Spleen (tissue), 11 donors: ENCODE measurements at regions not wholly inside any gene's neighbourhood (a gene's known extent, or its start where the extent isn't known, plus 50 kb on each side); places are given as distances from the start of the nearest gene placed in this dataset.

Experiments
- DNase-seq: peaks from one replicate; pipeline ENCODE4 v3.0.0-alpha.2; 2020
- H3K27ac ChIP-seq, 8 donors: fragments of 200-600 bp; sonication (generic) in 7 of 8; 1 replicate in 4 of 8; 2 replicates in 4 of 8; pipeline versions ENCODE4 v1.5.0 to v1.8.0; 2016 to 2021; ENCODE audit warnings: inconsistent platforms in 4 of 8, mild to moderate bottlenecking in 4 of 8, moderate library complexity in 1 of 8
- H3K27me3 ChIP-seq, 7 donors: fragments of 200-600 bp; sonication (generic) in 6 of 7; replicated peaks in 1 of 7; 1 replicate in 4 of 7; 2 replicates in 3 of 7; pipeline versions ENCODE4 v1.5.0 to v1.8.0; 2016 to 2021; ENCODE audit warnings: inconsistent platforms in 3 of 7, mild to moderate bottlenecking in 1 of 7
- H3K36me3 ChIP-seq, 6 donors: fragments of 200-600 bp; sonication (generic) in 5 of 6; 1 replicate in 4 of 6; 2 replicates in 2 of 6; pipeline versions ENCODE4 v1.5.0 to v1.8.0; 2016 to 2021; ENCODE audit warnings: inconsistent platforms in 2 of 6
- H3K4me1 ChIP-seq, 6 donors: fragments of 200-600 bp; sonication (generic) in 5 of 6; 1 replicate in 3 of 6; 2 replicates in 3 of 6; pipeline versions ENCODE4 v1.5.0 to v1.8.0; 2016 to 2021; ENCODE audit warnings: inconsistent platforms in 3 of 6
- H3K4me3 ChIP-seq, 8 donors: fragments of 200-600 bp; sonication (generic) in 7 of 8; 1 replicate in 4 of 8; 2 replicates in 4 of 8; pipeline versions ENCODE4 v1.5.0 to v1.8.0; 2016 to 2021; ENCODE audit warnings: inconsistent platforms in 4 of 8, mild to moderate bottlenecking in 4 of 8, moderate library complexity in 2 of 8
- H3K9me3 ChIP-seq, 8 donors: fragments of 200-600 bp; sonication (generic) in 7 of 8; 1 replicate in 4 of 8; 2 replicates in 4 of 8; pipeline versions ENCODE4 v1.5.0 to v1.8.0; 2016 to 2021; ENCODE audit warnings: inconsistent platforms in 4 of 8
- POLR2A ChIP-seq, 3 donors: fragments of 450-650 bp; IDR thresholded peaks; one replicate each; pipeline ENCODE4 v1.5.1; 2017; ENCODE audit warnings: antibody characterized with exemption in 3 of 3, mild to moderate bottlenecking in 1 of 3
- POLR2AphosphoS5 ChIP-seq, 3 donors: sonication (generic); formaldehyde crosslinking; IDR thresholded peaks; one replicate each; pipeline ENCODE4 v1.5.1; 2017; ENCODE audit warnings: antibody characterized with exemption in 3 of 3
- WGBS, 5 donors: extraction: QIAGEN DNeasy Blood & Tissue Kit in 3 of 5; methylation state at CpG; one replicate each; pipeline versions ENCODE4 v1.1.5 to v1.1.7; 2013 to 2018; 5-methylcytosine and 5-hydroxymethylcytosine counted together
- intact Hi-C: fragments of 100-400 bp; cut with DNase I; formaldehyde crosslinking; loops from one replicate; pipeline ENCODE4 v1.15.0; 2023; ENCODE audit warnings: low total_unique reads
- TF ChIP-seq, protein P1 (sequence below), 11 experiments: fragments of 200-600 bp in 7 of 11; fragments of 450-650 bp in 4 of 11; sonication (generic) in 4 of 11; IDR thresholded peaks in 8 of 11; conservative IDR thresholded peaks in 3 of 11; 1 replicate in 7 of 11; 2 replicates in 4 of 11; pipeline versions ENCODE4 v1.4.0 to v1.8.0; 2016 to 2021; ENCODE audit warnings: antibody characterized with exemption in 11 of 11, inconsistent platforms in 4 of 11, mild to moderate bottlenecking in 1 of 11
- donor health status: healthy with polysubstance abuse.
- donor health status: DM: no; HTN: no; CAD: no; lungs with moderate emphysema.
- donor health status: DM: no; HTN: no; CAD: no.
- donor health status: Bipolar disorder and iron deficiency.
- donor health status: healthy.
- donor health status: DM: no; HTN: no; CAD: no.
- donor health status: DM: yes; HTN: yes; CAD: no.

DNA sequence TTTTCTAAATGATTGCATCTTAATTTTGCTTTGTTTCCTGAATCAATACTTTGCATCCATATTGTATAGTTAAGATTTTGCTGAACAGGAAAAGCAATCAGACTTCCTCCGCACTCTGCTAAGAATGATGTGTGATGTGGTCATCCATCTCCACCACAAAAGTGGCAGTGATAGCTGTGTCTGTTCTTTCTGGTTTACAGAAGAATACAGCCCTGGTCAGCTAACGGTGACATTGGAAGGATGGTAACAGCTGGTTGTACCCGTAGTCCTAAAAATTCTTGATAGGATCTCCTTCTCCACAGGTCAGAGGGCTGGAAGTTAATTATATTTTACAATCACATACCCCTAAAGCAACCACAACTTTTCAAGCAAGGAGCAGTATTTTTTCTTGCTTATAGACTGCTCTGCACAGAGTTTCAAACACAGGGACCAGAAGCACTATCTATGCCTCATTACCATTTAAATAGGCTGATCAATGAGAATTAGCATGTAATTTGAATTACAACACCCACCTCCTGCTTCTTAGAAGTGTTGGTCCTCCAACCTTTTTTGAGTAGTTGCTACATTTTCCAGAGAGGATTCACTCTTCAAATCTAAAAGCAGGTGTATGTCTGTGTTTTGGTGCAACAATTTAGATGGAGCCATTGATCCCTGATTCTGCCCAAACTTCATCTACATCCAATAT, 1191.9 kb upstream of the NUDT12 start:
- no peaks in the 10 kb centered on the region for H3K27me3 ChIP-seq
- intact Hi-C loops, result no loop called here
- H3K27ac ChIP-seq, result no peak overlapping the region
- H3K4me1 ChIP-seq, result no peaks in the 10 kb centered on the region
- no peak for DNase-seq
- TF ChIP-seq POLR2AphosphoS5 (IDR thresholded peaks at IDR 0.05) (no peak), POLR2A (IDR thresholded peaks at IDR 0.05) (no peak)
- TF ChIP-seq, protein P1, sequence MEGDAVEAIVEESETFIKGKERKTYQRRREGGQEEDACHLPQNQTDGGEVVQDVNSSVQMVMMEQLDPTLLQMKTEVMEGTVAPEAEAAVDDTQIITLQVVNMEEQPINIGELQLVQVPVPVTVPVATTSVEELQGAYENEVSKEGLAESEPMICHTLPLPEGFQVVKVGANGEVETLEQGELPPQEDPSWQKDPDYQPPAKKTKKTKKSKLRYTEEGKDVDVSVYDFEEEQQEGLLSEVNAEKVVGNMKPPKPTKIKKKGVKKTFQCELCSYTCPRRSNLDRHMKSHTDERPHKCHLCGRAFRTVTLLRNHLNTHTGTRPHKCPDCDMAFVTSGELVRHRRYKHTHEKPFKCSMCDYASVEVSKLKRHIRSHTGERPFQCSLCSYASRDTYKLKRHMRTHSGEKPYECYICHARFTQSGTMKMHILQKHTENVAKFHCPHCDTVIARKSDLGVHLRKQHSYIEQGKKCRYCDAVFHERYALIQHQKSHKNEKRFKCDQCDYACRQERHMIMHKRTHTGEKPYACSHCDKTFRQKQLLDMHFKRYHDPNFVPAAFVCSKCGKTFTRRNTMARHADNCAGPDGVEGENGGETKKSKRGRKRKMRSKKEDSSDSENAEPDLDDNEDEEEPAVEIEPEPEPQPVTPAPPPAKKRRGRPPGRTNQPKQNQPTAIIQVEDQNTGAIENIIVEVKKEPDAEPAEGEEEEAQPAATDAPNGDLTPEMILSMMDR (IDR thresholded peaks at IDR 0.05 in 8 of 11, conservative IDR thresholded peaks at IDR 0.05 in 3 of 11), result no peak
- no peak overlapping the region for H3K4me3 ChIP-seq
- H3K36me3 ChIP-seq, result no peaks in the 10 kb centered on the region
- 68 to 76% (median 70%) methylated on average over 3 of the region's 3 CpGs for WGBS, 5 donors
- H3K9me3 ChIP-seq, result peaks cover 0 to 10% (median 0%) of the 10 kb centered on the region in 8 donors

- Histone ChIP-seq H3K36me3 (no peaks in the 10 kb centered on the region), H3K9me3 (peaks cover 0 to 12% (median 6%) of the 10 kb centered on the region in 8 donors), H3K4me1 (no peaks in the 10 kb centered on the region), H3K4me3 (no peak overlapping the region), H3K27me3 (no peaks in the 10 kb centered on the region), H3K27ac (no peak overlapping the region)
- TF ChIP-seq, protein P1 (IDR thresholded peaks at IDR 0.05 in 8 of 11, conservative IDR thresholded peaks at IDR 0.05 in 3 of 11), result no peak
- TF ChIP-seq POLR2AphosphoS5 (IDR thresholded peaks at IDR 0.05) (no peak), POLR2A (IDR thresholded peaks at IDR 0.05) (no peak)
- WGBS, 5 donors, result 75 to 88% (median 83%) methylated on average over 1 of the region's 1 CpG
- intact Hi-C loops, result no loop called here
- no peak for DNase-seq
Observed at GRCh38 chr5:104751969-104752368, 1189.4 kb upstream of the NUDT12 start.

DNA sequence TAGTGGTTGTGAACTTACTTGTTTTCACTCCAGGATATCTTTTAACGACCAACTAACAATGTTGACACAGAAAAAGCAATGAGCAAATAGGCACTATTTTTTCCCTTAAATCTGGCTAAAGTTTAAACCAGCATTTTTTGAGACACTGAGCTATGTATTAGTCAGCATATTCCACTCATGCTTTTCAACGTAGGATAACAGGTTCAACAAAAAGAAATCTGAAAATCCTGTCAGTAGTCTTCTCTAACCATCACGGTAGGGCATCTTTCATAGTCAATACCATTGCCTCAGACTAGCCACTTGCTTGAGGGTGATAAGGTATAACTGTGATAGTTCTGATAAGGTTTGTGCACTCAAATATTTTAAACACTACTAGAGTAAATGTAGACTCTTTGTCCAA, 1177.3 kb upstream of the NUDT12 start:
- H3K4me1 ChIP-seq, result no peaks in the 10 kb centered on the region
- H3K4me3 ChIP-seq, result no peak overlapping the region
- no peak for DNase-seq
- H3K9me3 ChIP-seq, result peaks cover 0 to 24% (median 12%) of the 10 kb centered on the region in 8 donors
- H3K27ac ChIP-seq, result no peak overlapping the region
- H3K27me3 ChIP-seq, result no peaks in the 10 kb centered on the region
- no peaks in the 10 kb centered on the region for H3K36me3 ChIP-seq
- 66 to 73% (median 68%) methylated on average over 3 of the region's 3 CpGs for WGBS, 5 donors
- TF ChIP-seq POLR2A (IDR thresholded peaks at IDR 0.05) (no peak), POLR2AphosphoS5 (IDR thresholded peaks at IDR 0.05) (no peak)
- TF ChIP-seq, protein P1 (IDR thresholded peaks at IDR 0.05 in 8 of 11, conservative IDR thresholded peaks at IDR 0.05 in 3 of 11), result no peak
- intact Hi-C loops, result no loop called here

DNA sequence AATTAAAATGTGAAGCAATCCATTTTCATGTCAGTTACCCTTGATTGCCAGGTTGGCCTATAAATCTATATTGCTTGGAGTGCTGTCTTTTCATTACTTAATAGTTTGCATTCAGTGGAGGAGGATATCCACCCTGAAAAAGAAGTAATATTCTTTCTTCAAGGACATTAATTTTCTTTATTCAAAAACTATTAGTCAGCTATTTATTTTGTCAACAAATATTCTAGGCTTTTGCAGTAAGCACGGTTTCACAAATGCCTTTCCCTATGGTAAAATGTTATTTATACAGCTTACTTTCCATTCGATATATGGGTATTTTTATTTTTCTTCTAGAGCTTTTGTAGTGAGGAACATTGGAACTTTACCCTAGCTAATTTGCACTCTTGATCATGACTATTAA, 1176.9 kb upstream of the NUDT12 start:
- H3K27ac ChIP-seq, result no peak overlapping the region
- H3K4me1 ChIP-seq, result no peaks in the 10 kb centered on the region
- DNase-seq, result no peak
- no peaks in the 10 kb centered on the region for H3K36me3 ChIP-seq
- H3K27me3 ChIP-seq, result no peaks in the 10 kb centered on the region
- H3K4me3 ChIP-seq, result no peak overlapping the region
- H3K9me3 ChIP-seq, result peaks cover 0 to 21% (median 8%) of the 10 kb centered on the region in 8 donors
- intact Hi-C loops, result no loop called here
- TF ChIP-seq, protein P1 (IDR thresholded peaks at IDR 0.05 in 8 of 11, conservative IDR thresholded peaks at IDR 0.05 in 3 of 11), result no peak
- TF ChIP-seq POLR2A (IDR thresholded peaks at IDR 0.05) (no peak), POLR2AphosphoS5 (IDR thresholded peaks at IDR 0.05) (no peak)
- whole genome bisulfite sequencing, 5 donors, result 77 to 90% (median 83%) methylated on average over 2 of the region's 2 CpGs
